WERI-Rb-1 (cell line): ENCODE measurements at regions not wholly inside any gene's neighbourhood (a gene's known extent, or its start where the extent isn't known, plus 50 kb on each side); places are given as distances from the start of the nearest gene placed in this dataset.

Experiments
- DNase-seq: peaks from one replicate; pipeline ENCODE4 v3.0.0-alpha.2; 2020
- H3K27ac ChIP-seq: fragments of 250-450 bp; sonication (Bioruptor Pico); 2 replicates; pipeline ENCODE4 v1.5.1; 2020; ENCODE audit warnings: mild to moderate bottlenecking, moderate library complexity
- H3K27me3 ChIP-seq: fragments of 250-450 bp; sonication (Bioruptor Pico); 2 replicates; pipeline ENCODE4 v1.5.1; 2021; ENCODE audit warnings: mild to moderate bottlenecking, low read depth, moderate library complexity; ENCODE audit not compliant: insufficient read depth, severe bottlenecking
- H3K36me3 ChIP-seq: fragments of 250-450 bp; sonication (Bioruptor Pico); 2 replicates; pipeline ENCODE4 v1.5.1; 2020; ENCODE audit warnings: mild to moderate bottlenecking, moderate library complexity
- H3K4me3 ChIP-seq: 2 replicates; pipeline ENCODE4 v1.5.1; 2011; ENCODE audit warnings: low read depth, mild to moderate bottlenecking, control low read depth, low read length
- H3K9me3 ChIP-seq: fragments of 250-450 bp; sonication (Bioruptor Pico); 2 replicates; pipeline ENCODE4 v1.5.1; 2021; ENCODE audit warnings: mild to moderate bottlenecking, moderate library complexity; ENCODE audit not compliant: severe bottlenecking
- TF ChIP-seq, protein P1 (sequence below): IDR thresholded peaks from 2 replicates; pipeline ENCODE4 v1.5.1; 2011; ENCODE audit warnings: low read depth, mild to moderate bottlenecking, control low read depth, inconsistent platforms, low read length

DNA sequence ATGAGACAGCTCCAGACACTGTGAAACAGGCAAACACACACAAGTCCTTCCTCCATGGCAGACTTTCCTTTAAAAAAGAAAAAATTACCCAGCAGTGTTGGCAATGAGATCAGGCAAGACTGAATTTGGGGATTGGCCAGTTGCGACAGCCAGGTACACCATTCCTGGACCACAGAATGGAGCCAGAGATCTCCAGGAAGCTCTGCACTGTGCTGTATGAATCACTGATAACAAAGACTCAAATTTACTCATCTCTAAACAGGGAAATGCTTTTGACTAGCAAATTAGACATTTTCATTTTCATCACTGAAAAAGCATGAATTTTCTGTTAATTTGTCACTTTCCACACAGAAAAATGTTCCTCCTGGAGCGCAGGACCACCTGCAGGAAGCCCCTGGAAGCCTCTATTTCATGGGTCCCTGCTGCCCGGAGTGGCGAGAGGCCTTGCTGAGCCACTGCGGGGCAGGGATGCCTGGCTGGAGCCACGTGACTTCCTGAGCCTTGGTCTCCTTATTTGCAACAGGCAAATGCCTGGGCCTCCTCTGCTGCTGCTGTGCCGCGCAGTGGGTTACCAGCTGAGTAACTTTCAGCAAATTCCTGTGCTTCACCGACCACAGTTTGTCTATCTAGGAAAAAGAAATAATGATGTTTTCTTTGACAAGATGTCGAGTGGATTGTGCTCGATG is 185.9 kb upstream of the ZNF618 start:
- no peak overlapping the region for H3K4me3 ChIP-seq
- H3K27ac ChIP-seq = no peak overlapping the region
- TF ChIP-seq, protein P1, sequence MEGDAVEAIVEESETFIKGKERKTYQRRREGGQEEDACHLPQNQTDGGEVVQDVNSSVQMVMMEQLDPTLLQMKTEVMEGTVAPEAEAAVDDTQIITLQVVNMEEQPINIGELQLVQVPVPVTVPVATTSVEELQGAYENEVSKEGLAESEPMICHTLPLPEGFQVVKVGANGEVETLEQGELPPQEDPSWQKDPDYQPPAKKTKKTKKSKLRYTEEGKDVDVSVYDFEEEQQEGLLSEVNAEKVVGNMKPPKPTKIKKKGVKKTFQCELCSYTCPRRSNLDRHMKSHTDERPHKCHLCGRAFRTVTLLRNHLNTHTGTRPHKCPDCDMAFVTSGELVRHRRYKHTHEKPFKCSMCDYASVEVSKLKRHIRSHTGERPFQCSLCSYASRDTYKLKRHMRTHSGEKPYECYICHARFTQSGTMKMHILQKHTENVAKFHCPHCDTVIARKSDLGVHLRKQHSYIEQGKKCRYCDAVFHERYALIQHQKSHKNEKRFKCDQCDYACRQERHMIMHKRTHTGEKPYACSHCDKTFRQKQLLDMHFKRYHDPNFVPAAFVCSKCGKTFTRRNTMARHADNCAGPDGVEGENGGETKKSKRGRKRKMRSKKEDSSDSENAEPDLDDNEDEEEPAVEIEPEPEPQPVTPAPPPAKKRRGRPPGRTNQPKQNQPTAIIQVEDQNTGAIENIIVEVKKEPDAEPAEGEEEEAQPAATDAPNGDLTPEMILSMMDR = no peak
- H3K36me3 ChIP-seq = no peaks in the 10 kb centered on the region
- no peaks in the 10 kb centered on the region for H3K27me3 ChIP-seq
- DNase-seq = no peak
- peaks cover 7% of the 10 kb centered on the region for H3K9me3 ChIP-seq

- no peak for DNase-seq
- H3K4me3 ChIP-seq = no peak overlapping the region
- no peaks in the 10 kb centered on the region for H3K27me3 ChIP-seq
- TF ChIP-seq, protein P1 = peak; percentile 32; the same call in 1 of the 2 replicates
- no peak overlapping the region; the same call in 1 of the 2 replicates for H3K27ac ChIP-seq
- H3K36me3 ChIP-seq = no peaks in the 10 kb centered on the region
- H3K9me3 ChIP-seq = peaks cover 7% of the 10 kb centered on the region
Measured at GRCh38 chr9:113692256-113692655, 183.9 kb upstream of the ZNF618 start.

GRCh38 chr9:113694912-113695311 is 181.2 kb upstream of the ZNF618 start:
- DNase-seq = no peak
- H3K27me3 ChIP-seq = no peaks in the 10 kb centered on the region
- no peak overlapping the region for H3K27ac ChIP-seq
- H3K4me3 ChIP-seq = no peak overlapping the region
- TF ChIP-seq, protein P1 = no peak
- no peaks in the 10 kb centered on the region for H3K36me3 ChIP-seq
- peaks cover 7% of the 10 kb centered on the region for H3K9me3 ChIP-seq

- no peak for DNase-seq
- H3K27me3 ChIP-seq = no peaks in the 10 kb centered on the region
- TF ChIP-seq, protein P1 = no peak
- peaks cover 7% of the 10 kb centered on the region for H3K9me3 ChIP-seq
- no peaks in the 10 kb centered on the region for H3K36me3 ChIP-seq
- H3K4me3 ChIP-seq = no peak overlapping the region
- no peak overlapping the region for H3K27ac ChIP-seq
Measured at GRCh38 chr9:113695440-113695851, 180.7 kb upstream of the ZNF618 start.

DNA sequence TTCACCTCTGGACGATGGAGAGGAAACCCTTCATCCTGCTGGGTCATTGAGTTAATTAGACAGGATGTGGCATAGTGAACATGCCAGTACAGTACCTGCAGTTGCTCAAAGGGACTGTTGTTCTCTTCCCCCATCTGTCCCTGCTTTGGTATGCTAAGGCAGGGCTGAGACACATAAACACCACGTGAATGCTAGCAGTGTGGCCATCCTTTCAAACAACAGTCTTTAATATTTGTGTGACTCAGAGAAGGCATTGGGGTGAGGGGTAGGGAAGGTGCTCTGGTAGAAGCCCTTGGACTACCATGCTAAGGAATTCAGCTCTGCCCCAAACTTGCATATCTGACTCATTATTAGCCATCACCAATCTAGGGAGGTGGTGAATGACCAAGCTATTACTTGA is 180.2 kb upstream of the ZNF618 start:
- no peak overlapping the region for H3K4me3 ChIP-seq
- peaks cover 7% of the 10 kb centered on the region for H3K9me3 ChIP-seq
- no peaks in the 10 kb centered on the region for H3K27me3 ChIP-seq
- TF ChIP-seq, protein P1 = no peak
- no peaks in the 10 kb centered on the region for H3K36me3 ChIP-seq
- DNase-seq = no peak
- H3K27ac ChIP-seq = no peak overlapping the region
